Activated naive CD4-positive, alpha-beta T cell treated with anti-CD3 and anti-CD28 coated beads, Interleukin-2, amount 50 U/mL, for 24 hours (primary cell): ENCODE measurements at regions not wholly inside any gene's neighbourhood (a gene's known extent, or its start where the extent isn't known, plus 50 kb on each side); places are given as distances from the start of the nearest gene placed in this dataset.

Experiments
- H3K27ac Mint-ChIP-seq: one replicate; pipeline ENCODE4 v1.8.0; 2021; ENCODE audit warnings: mild to moderate bottlenecking, mixed read lengths
- H3K27me3 Mint-ChIP-seq: one replicate; pipeline ENCODE4 v1.8.0; 2021; ENCODE audit warnings: mixed read lengths
- H3K36me3 Mint-ChIP-seq: one replicate; pipeline ENCODE4 v1.8.0; 2021; ENCODE audit warnings: mixed read lengths
- H3K4me1 Mint-ChIP-seq: one replicate; pipeline ENCODE4 v1.8.0; 2021; ENCODE audit warnings: mixed read lengths
- H3K4me3 Mint-ChIP-seq: one replicate; pipeline ENCODE4 v1.8.0; 2021; ENCODE audit warnings: mild to moderate bottlenecking, mixed read lengths
- H3K9me3 Mint-ChIP-seq: one replicate; pipeline ENCODE4 v1.8.0; 2021; ENCODE audit warnings: mixed read lengths

DNA sequence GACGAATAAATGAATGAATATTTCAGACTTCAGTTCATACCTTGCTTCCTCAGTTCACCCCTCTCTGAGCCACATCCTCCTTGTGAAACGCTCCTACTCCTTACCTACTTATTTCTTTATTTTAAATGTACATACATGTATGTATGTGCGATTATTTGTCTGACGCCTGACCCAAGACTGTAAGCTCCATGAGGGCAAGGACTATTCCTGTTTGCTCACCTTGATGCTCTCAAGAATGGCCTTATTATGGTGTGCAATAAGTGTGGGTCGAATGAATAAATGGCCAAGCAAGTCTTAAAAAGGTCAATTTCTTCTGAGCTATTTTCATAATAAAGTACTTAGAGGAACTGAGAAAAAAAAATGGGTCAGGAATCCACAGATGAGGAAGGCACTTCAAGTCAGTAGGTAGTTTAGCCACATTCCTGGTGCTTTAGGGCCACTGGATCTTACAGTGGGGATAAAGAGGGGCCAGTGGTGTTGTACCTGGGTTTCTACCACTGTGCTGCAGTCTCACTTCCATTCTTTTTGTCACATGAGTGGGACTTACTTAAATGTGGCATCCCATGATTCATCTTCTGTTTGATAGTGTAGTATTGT lies 74.7 kb downstream of the SDC1 start:
- Mint-ChIP-seq H3K4me1 (no peaks in the 10 kb centered on the region), H3K9me3 (no peaks in the 10 kb centered on the region), H3K4me3 (no peak overlapping the region), H3K36me3 (no peaks in the 10 kb centered on the region), H3K27me3 (peaks cover 18% of the 10 kb centered on the region), H3K27ac (no peak overlapping the region)

DNA sequence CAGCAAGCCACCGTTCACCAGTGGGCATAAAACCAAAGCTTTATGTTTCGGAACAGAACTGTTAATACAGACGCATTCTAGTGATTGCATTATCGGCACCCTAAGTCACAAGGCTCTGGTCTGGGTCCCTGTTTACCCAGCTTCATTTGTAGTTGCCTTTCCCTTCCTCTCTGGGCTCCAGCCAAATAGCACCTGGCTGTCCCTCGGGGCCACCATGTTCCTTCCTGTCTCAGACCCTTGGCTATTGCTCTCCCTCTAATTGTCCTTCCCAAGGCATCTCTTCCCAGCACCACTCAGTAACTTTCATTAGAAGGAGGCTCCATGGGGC lies 75.3 kb downstream of the SDC1 start:
- Mint-ChIP-seq H3K4me1 (no peaks in the 10 kb centered on the region), H3K36me3 (no peaks in the 10 kb centered on the region), H3K27ac (no peak overlapping the region), H3K4me3 (no peak overlapping the region), H3K27me3 (peaks cover 18% of the 10 kb centered on the region), H3K9me3 (no peaks in the 10 kb centered on the region)

DNA sequence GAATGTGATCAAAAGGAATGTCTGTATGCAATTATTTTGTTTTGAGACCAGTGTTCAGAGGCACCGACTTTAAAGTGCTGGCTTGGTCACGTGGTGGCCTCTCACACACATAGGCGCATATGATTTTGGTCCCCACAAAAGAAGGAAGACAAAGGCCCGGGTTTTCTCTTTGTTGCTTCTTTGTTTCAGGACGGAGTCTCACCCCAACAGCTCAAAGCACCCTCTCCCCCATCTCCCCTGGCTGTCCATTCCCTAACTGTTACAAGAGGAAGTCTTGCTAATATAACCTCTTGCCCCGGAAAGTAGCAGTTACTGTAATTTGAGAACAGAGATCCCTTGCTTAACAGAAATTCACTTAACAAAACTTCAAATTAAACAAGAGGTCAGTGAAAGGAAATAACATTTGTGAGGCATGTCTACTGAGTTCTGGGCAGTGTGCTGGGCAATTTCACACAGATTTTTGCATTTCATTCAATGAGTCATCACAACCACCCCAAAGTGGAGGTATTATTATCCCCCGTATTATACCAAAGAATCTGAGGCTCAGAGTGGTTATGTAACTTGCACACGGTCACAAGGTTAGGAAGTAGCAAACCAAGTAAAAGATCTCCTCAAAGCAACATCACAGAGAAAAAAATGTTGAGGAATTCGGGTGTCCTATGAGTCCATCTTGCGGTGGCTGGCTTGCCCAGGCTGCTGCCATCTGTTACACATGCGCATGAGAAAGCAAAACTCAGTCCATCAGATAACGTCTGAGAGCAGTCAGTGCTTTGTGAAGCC lies 75.8 kb downstream of the SDC1 start:
- Mint-ChIP-seq H3K27me3 (peaks cover 18% of the 10 kb centered on the region), H3K27ac (no peak overlapping the region), H3K9me3 (no peaks in the 10 kb centered on the region), H3K4me1 (no peaks in the 10 kb centered on the region), H3K4me3 (no peak overlapping the region), H3K36me3 (no peaks in the 10 kb centered on the region)

DNA sequence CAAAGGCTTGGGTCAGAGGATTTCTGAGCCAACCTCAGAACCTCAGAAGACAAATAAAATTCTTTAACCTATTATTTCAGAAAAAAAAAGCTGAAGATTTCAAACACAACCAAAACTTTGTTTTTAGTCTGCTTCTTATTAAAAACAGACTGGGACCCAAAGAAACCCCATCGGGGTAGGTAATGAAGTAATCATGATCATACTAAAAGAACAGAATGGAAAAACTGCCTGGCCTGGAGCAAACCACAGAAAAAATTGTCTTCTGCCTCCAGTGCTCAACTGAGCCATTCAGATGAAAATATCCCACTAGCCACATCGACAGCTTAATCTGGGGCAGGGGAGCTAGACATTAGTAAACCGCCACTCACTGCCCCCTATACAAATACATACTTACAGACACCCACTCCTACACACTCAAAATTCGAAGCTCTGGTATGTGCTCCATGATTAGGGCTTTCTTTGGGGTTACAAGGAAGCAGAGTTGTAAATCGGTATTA lies 76.5 kb downstream of the SDC1 start:
- peaks cover 18% of the 10 kb centered on the region for H3K27me3 Mint-ChIP-seq
- H3K36me3 Mint-ChIP-seq: no peaks in the 10 kb centered on the region

DNA sequence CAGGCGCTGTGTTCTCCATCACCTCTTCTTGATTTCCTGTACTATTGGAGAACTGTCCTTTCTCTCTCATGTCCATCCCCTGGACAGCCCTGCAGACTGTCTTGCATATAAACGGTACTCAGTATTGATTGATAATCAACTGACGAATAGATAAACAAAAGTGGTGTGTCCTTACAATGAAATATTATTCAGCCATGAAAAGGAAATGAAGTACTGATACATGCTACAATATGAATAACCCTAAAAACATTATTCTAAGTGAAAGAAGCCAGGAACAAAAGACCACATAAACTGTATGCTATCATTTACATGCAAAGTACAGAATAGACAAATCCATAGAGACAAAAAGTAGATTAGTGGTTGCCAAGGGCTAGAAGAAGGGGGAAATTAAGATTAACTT lies 77.6 kb downstream of the SDC1 start:
- Mint-ChIP-seq H3K27me3 (peaks cover 17% of the 10 kb centered on the region), H3K27ac (no peak overlapping the region), H3K4me1 (no peaks in the 10 kb centered on the region), H3K9me3 (no peaks in the 10 kb centered on the region), H3K36me3 (no peaks in the 10 kb centered on the region), H3K4me3 (no peak overlapping the region)

More for the DNA sequence above, 76.5 kb downstream of the SDC1 start:
- H3K27ac Mint-ChIP-seq: no peak overlapping the region
- no peaks in the 10 kb centered on the region for H3K4me1 Mint-ChIP-seq
- H3K9me3 Mint-ChIP-seq: no peaks in the 10 kb centered on the region
- no peak overlapping the region for H3K4me3 Mint-ChIP-seq

DNA sequence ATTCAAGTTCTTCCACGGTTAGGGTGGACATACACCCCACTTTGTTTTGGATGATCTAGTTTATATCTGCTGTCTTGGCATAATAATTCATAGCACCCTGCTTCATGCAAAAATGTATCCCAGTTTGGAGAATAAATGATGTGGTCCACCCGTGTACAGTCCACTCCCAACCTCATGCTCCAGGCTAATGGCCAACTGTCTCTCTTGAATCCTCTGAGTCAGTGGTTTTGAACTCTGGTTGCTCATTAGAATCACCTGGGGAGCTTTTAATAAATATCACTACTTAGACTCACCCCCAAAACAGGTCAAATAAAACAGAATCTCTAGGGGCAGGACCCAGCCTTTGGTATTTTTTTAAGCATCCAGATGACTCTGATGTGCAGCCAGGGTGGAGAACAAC lies 78.5 kb downstream of the SDC1 start:
- Mint-ChIP-seq H3K4me1 (no peaks in the 10 kb centered on the region), H3K9me3 (no peaks in the 10 kb centered on the region), H3K36me3 (no peaks in the 10 kb centered on the region), H3K27ac (no peak overlapping the region), H3K27me3 (peaks cover 17% of the 10 kb centered on the region), H3K4me3 (no peak overlapping the region)

DNA sequence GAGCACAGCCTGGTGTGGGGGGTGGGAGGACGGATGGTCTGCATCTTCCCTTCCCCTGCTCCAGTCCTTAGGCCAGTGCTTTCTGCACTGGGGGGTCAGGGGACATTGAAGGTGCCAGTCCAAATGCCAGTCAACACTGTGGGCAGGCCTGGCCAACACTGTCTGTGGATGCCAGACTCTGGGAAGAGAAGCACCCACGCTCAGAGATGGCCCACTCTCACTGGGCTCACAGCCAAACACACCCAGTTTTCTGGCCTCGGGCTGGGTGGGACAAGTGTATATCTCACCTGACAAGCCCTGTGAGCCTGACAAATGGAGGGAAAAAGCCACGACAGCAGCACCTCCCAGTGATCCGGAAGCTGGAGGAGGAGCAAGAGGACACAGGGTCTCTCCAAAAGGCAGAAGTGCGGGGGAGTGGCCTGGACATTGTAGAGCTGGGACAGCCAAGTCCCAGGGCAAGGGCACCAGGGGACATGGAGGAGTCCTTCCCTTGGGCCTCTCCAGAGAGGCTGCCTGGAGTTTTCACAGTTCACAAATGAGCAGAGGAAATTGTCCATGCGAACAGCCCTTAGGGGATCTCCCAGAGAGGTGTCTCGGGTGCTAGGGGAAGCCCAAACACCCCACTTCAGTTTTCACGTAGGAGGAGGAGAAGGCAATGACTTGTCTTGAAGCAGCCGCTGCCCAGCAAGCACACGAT lies 79.3 kb downstream of the SDC1 start:
- Mint-ChIP-seq H3K4me1 (no peaks in the 10 kb centered on the region), H3K27ac (no peak overlapping the region), H3K36me3 (no peaks in the 10 kb centered on the region), H3K9me3 (no peaks in the 10 kb centered on the region), H3K4me3 (no peak overlapping the region), H3K27me3 (peaks cover 15% of the 10 kb centered on the region)

DNA sequence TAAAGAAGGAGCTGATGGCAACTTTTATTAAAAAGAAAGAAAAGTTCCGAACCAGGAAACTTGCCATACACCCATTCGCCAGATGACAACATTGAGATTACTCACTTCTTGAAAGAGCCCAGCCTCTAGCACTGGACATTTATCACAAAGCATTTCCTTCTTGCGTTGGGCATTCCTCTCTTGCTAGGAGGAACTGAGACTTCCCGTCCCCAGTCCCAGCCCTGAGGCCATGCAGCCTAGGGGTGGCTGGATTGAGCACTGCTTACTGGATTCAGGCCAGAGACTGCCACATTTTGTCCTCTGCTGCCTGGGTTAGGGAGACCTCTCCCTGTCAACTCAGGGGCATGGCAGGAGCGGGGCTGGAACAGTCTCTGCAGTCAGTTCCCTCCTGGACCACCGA lies 80.1 kb downstream of the SDC1 start:
- Mint-ChIP-seq H3K9me3 (no peaks in the 10 kb centered on the region), H3K4me3 (no peak overlapping the region), H3K36me3 (no peaks in the 10 kb centered on the region), H3K4me1 (no peaks in the 10 kb centered on the region), H3K27me3 (peaks cover 10% of the 10 kb centered on the region), H3K27ac (no peak overlapping the region)

DNA sequence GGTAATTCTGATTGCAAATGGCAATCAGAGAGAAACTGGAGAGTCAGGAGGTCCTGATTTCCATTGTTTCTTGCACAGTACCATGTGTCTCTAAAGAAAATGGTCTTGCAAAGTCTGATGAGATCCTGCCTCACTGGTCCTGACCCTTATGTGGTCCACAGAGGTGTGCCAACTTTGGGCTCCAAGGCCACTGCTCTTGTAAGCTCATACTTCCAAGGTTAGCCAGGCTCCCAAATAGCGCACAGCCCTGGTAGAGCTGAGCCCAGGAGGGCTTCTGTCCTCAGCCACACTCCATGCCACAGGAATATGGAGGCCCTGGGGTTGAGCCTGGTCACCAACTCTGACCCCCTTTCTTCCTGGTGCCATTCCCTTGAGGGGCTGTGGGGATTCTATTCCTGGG lies 80.7 kb downstream of the SDC1 start:
- Mint-ChIP-seq H3K27ac (no peak overlapping the region), H3K4me3 (no peak overlapping the region), H3K36me3 (no peaks in the 10 kb centered on the region), H3K4me1 (no peaks in the 10 kb centered on the region), H3K27me3 (peaks cover 8% of the 10 kb centered on the region), H3K9me3 (no peaks in the 10 kb centered on the region)

DNA sequence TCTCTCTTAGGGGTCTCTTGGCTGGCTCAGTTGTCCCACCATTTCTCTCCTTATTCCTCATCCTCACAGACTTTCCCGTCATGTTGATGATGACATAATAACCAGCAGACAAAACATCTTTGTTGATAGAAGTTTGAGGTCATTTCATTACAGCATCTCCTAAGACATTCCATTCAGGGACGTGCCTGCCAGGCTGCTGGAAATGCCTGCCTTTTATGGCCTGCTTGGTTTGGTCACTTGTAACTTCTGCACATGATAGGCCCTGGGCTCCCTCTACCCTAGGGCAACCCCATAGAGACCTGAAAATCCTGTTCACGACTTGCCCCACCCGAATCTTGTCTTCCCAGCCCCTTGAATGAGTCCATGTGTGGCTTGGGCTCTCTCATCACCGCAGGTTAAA lies 81.7 kb downstream of the SDC1 start:
- Mint-ChIP-seq H3K4me3 (no peak overlapping the region), H3K27me3 (peaks cover 6% of the 10 kb centered on the region), H3K9me3 (no peaks in the 10 kb centered on the region), H3K27ac (no peak overlapping the region), H3K4me1 (no peaks in the 10 kb centered on the region), H3K36me3 (no peaks in the 10 kb centered on the region)

DNA sequence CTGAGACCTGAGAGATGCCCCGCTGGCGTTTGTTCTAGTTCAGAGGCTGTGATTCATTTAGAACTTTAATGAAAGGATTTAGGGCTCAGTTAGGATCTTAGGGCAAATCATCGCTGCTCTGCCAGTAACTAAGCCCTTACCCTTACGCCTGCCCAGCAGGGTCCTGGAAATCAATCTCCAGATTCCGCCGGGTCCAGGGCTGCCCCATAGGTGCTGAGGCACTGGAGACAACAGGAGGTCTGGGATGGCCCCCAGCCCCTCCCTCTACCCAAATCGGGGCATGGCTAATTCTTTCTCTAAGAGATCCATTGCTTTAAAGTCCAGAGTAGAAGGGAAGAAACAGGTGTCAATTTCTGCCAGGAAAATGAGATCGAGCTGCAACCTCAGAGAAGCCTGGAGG lies 83.1 kb downstream of the SDC1 start:
- Mint-ChIP-seq H3K9me3 (no peaks in the 10 kb centered on the region), H3K36me3 (no peaks in the 10 kb centered on the region), H3K27ac (no peak overlapping the region), H3K4me3 (no peak overlapping the region), H3K4me1 (no peaks in the 10 kb centered on the region), H3K27me3 (peaks cover 2% of the 10 kb centered on the region)

DNA sequence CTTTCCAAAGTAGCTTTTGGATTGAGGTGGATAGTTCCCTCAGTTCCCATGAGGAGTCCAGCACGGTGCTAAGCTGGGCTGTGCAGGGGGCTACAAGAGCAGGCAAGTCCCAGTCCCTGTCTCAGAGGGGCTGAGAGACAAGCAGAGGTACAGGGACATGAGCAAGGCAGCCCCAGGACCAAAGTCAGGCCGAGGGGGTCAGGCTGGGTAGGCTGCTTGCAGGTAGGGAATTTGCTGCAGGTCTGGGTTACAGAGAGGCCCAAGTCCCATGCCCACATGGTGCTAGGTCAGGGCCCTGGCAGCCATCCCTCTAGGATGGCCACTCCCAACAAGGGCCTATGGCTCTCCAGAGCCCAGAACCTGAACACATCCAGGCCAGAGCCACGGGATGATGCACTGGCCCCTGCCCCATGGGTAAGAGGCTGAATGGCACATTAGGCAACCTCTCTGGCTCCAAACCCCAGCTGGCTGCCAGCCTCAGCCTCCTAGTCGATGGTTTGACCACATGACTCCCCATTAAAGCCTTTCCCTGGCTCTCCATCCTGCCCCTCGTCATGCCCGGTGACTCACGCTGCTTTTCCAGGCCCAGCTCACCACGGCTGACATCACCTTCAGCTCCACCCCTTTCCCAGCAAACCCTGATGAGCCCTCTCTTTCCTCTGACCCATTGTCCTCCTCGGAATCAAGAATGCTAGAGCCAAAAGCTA lies 83.7 kb downstream of the SDC1 start:
- H3K36me3 Mint-ChIP-seq: no peaks in the 10 kb centered on the region
- H3K4me3 Mint-ChIP-seq: no peak overlapping the region
- no peaks in the 10 kb centered on the region for H3K9me3 Mint-ChIP-seq

DNA sequence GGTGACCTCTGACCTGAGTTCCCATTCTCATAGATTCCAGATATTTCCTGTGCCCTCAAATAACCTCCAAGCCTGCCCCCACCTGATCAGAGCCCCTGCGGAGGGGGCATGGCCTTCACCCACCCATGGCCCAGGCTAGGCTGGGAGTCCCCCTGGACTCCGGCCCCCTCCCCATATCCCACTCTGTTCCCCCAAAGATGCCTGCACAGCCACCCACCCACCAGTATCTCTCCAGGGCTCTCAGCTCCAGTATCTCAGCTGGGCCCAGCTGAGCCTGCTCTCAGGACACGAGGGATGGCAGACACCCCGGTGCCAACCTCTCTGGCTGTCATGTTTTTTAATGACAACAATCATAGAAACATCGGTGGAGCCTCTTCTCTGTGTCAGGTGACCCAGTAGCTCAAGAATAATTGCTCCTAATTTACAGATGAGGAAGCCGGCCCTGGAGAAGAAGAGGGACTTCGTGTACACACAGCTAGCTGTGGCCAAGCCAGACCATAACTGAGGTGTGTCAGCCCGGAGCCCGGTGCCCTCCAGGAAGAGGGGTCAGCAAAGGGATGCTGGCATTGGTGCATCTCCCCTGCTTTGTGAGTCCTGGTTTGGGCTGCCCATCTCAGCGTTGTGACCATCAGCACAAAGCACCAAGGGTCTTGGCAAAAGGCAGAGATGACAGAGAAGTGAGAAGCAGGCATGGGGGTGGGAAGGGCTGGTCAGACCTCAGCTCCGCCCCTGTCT lies 84.4 kb downstream of the SDC1 start:
- no peak overlapping the region for H3K27ac Mint-ChIP-seq
- no peaks in the 10 kb centered on the region for H3K36me3 Mint-ChIP-seq

More for the DNA sequence above, 83.7 kb downstream of the SDC1 start:
- no peaks in the 10 kb centered on the region for H3K4me1 Mint-ChIP-seq
- H3K27me3 Mint-ChIP-seq: no peaks in the 10 kb centered on the region
- no peak overlapping the region for H3K27ac Mint-ChIP-seq

DNA sequence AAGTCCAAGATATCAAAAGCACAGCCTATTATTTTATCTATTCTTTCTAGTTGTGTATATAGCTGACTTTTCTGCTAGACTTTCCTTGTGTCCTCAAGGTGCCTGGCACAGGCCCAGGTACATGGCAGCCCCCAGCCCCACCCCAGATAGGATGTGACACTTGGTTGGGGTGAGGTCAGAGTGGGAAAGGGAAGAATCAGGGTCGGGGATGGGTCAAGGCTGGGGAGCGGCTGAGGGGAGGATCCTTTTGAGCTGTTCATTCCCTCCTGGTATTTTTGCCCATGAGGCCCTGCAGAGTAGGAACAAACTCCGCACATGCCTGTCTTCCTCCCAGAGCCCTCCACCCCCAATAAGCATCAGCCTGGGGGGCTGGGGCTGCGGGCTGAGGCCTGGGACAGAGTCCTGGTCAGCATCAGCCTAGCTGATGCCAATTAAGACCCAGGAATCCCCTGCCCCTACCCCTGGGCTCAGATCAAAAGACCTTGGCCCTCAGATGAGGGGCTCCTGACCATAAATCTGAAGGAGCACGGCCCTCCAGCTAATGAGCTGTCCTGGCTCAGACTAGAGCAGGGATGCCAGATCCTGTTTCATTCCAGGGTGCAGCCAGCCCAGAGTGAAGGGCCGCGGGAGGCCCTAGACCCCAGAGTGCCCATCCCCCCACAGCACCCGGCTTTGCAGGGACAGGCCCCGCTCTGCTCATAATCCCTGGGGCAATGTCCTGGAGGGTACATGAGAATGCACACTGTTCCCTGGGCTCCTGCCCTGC lies 85.3 kb downstream of the SDC1 start:
- H3K36me3 Mint-ChIP-seq: no peaks in the 10 kb centered on the region
- H3K27ac Mint-ChIP-seq: no peak overlapping the region
- H3K4me1 Mint-ChIP-seq: no peaks in the 10 kb centered on the region
- no peak overlapping the region for H3K4me3 Mint-ChIP-seq
- no peaks in the 10 kb centered on the region for H3K27me3 Mint-ChIP-seq
- H3K9me3 Mint-ChIP-seq: no peaks in the 10 kb centered on the region

More for the DNA sequence above, 84.4 kb downstream of the SDC1 start:
- no peaks in the 10 kb centered on the region for H3K9me3 Mint-ChIP-seq
- H3K4me3 Mint-ChIP-seq: no peak overlapping the region
- no peaks in the 10 kb centered on the region for H3K27me3 Mint-ChIP-seq
- no peaks in the 10 kb centered on the region for H3K4me1 Mint-ChIP-seq

DNA sequence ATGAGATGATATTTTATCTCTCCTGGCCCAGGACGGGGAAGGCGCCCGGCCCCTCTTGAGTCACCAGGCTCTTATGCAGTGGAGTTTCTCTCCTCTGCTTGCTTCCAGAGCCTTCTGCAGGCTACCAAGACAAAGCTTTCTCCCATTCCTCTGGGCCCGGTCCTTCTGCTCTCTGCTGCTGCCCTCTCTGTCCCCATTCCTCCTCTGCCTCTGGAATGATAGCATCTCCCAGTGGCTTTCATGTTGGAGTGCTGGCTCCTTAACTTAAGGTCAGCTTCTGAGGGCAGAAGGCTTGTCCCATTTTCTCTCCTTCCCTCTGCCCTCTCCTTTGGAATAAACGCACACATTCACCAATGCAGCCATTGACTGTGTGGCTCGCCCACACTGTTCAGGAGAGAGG lies 86.2 kb downstream of the SDC1 start:
- no peaks in the 10 kb centered on the region for H3K27me3 Mint-ChIP-seq
- no peak overlapping the region for H3K27ac Mint-ChIP-seq
- no peaks in the 10 kb centered on the region for H3K36me3 Mint-ChIP-seq
- H3K9me3 Mint-ChIP-seq: no peaks in the 10 kb centered on the region
- no peaks in the 10 kb centered on the region for H3K4me1 Mint-ChIP-seq
- no peak overlapping the region for H3K4me3 Mint-ChIP-seq
